Hepatocyte (in vitro differentiated cells): ENCODE measurements at regions not wholly inside any gene's neighbourhood (a gene's known extent, or its start where the extent isn't known, plus 50 kb on each side); places are given as distances from the start of the nearest gene placed in this dataset.

Experiments
- DNase-seq: peaks from one replicate; pipeline ENCODE4 v3.0.0-alpha.2; 2016; ENCODE audit warnings: low spot score
- H2AFZ ChIP-seq: fragments of 200-600 bp; sonication (generic); 2 replicates; pipeline ENCODE4 v1.6.0; 2016; ENCODE audit warnings: antibody characterized with exemption, mild to moderate bottlenecking
- H3K27ac ChIP-seq: fragments of 200-600 bp; sonication (generic); 2 replicates; pipeline ENCODE4 v1.5.1; 2016; ENCODE audit warnings: mild to moderate bottlenecking
- H3K27me3 ChIP-seq: fragments of 200-600 bp; sonication (generic); 2 replicates; pipeline ENCODE4 v1.6.1; 2016
- H3K36me3 ChIP-seq: fragments of 200-600 bp; sonication (generic); replicated peaks from 2 replicates; pipeline ENCODE4 v1.5.1; 2016; ENCODE audit warnings: low read depth; ENCODE audit not compliant: insufficient read depth
- H3K4me1 ChIP-seq: fragments of 200-600 bp; sonication (generic); 2 replicates; pipeline ENCODE4 v1.5.1; 2016; ENCODE audit warnings: mild to moderate bottlenecking, moderate library complexity; ENCODE audit not compliant: insufficient read depth
- H3K4me2 ChIP-seq: fragments of 200-600 bp; sonication (generic); 2 replicates; pipeline ENCODE4 v1.6.0; 2016
- H3K4me3 ChIP-seq: fragments of 200-600 bp; sonication (generic); 2 replicates; pipeline ENCODE4 v1.5.1; 2016; ENCODE audit warnings: mild to moderate bottlenecking
- H3K79me2 ChIP-seq: fragments of 200-600 bp; sonication (generic); 2 replicates; pipeline ENCODE4 v1.6.0; 2017; ENCODE audit warnings: mild to moderate bottlenecking
- H3K9me2 ChIP-seq: fragments of 200-600 bp; sonication (generic); replicated peaks from 2 replicates; pipeline ENCODE4 v1.6.0; 2017; ENCODE audit warnings: mild to moderate bottlenecking; ENCODE audit not compliant: insufficient read depth
- H3K9me3 ChIP-seq: fragments of 200-600 bp; sonication (generic); 2 replicates; pipeline ENCODE4 v1.5.1; 2016; ENCODE audit warnings: low read depth, mild to moderate bottlenecking
- H4K20me1 ChIP-seq: fragments of 200-600 bp; sonication (generic); 2 replicates; pipeline ENCODE4 v1.6.0; 2016; ENCODE audit warnings: mild to moderate bottlenecking; ENCODE audit not compliant: insufficient read depth, poor library complexity, severe bottlenecking
- EZH2 ChIP-seq: fragments of 200-600 bp; sonication (generic); IDR thresholded peaks from 2 replicates; pipeline ENCODE4 v1.6.1; 2016; ENCODE audit warnings: antibody characterized with exemption, mild to moderate bottlenecking, borderline replicate concordance
- EZH2phosphoT487 ChIP-seq: fragments of 200-600 bp; sonication (generic); IDR thresholded peaks from one replicate; pipeline ENCODE4 v1.6.1; 2018; ENCODE audit warnings: antibody characterized with exemption, mild to moderate bottlenecking, low read depth, moderate library complexity; ENCODE audit not compliant: unreplicated experiment, severe bottlenecking
- WGBS: methylation state at CpG from one replicate; pipeline ENCODE4 v1.1.6; 2016; ENCODE audit warnings: low lambda C conversion rate; ENCODE audit errors: missing lambda C conversion rate; 5-methylcytosine and 5-hydroxymethylcytosine counted together
- TF ChIP-seq, protein P1 (sequence below): fragments of 200-600 bp; sonication (generic); IDR thresholded peaks from 2 replicates; pipeline ENCODE4 v1.5.1; 2016; ENCODE audit warnings: antibody characterized with exemption, mild to moderate bottlenecking; ENCODE audit not compliant: poor library complexity

DNA sequence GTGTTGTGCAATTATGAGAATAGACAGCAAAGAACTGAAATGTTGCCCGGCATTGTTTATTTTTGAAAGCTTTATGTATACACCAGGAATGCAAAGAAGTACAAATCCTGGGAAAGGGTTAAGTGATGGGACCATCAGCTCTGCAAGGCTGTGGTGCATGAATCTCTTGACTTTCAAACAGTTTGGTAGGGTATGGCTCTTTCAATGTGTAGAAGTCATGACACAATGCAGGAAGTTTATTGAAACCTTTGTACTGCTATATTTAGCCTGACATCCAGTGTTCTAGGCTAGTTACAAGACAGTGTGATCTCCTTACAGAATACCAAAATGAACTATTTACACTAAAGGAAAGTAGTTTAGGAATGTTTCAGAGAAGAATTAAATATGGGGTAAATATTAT, 206.8 kb upstream of the HAND2 start:
- H3K4me1 ChIP-seq, result no peaks in the 10 kb centered on the region
- DNase-seq, result no peak
- no peaks in the 10 kb centered on the region for H3K9me2 ChIP-seq
- H3K36me3 ChIP-seq, result no peaks in the 10 kb centered on the region
- H2AFZ ChIP-seq, result no peak overlapping the region
- 39% methylated on average over 1 of the region's 1 CpG for WGBS
- H3K4me2 ChIP-seq, result no peak overlapping the region
- no peak for TF ChIP-seq EZH2
- TF ChIP-seq, protein P1, sequence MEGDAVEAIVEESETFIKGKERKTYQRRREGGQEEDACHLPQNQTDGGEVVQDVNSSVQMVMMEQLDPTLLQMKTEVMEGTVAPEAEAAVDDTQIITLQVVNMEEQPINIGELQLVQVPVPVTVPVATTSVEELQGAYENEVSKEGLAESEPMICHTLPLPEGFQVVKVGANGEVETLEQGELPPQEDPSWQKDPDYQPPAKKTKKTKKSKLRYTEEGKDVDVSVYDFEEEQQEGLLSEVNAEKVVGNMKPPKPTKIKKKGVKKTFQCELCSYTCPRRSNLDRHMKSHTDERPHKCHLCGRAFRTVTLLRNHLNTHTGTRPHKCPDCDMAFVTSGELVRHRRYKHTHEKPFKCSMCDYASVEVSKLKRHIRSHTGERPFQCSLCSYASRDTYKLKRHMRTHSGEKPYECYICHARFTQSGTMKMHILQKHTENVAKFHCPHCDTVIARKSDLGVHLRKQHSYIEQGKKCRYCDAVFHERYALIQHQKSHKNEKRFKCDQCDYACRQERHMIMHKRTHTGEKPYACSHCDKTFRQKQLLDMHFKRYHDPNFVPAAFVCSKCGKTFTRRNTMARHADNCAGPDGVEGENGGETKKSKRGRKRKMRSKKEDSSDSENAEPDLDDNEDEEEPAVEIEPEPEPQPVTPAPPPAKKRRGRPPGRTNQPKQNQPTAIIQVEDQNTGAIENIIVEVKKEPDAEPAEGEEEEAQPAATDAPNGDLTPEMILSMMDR, result no peak
- no peak for TF ChIP-seq EZH2phosphoT487
- no peak overlapping the region for H3K4me3 ChIP-seq
- H3K27ac ChIP-seq, result no peak overlapping the region
- no peaks in the 10 kb centered on the region for H3K27me3 ChIP-seq
- H4K20me1 ChIP-seq, result no peaks in the 10 kb centered on the region
- H3K79me2 ChIP-seq, result no peaks in the 10 kb centered on the region
- no peaks in the 10 kb centered on the region for H3K9me3 ChIP-seq

- Histone ChIP-seq H3K9me3 (no peaks in the 10 kb centered on the region), H3K4me2 (no peak overlapping the region), H3K4me1 (no peaks in the 10 kb centered on the region), H3K36me3 (no peaks in the 10 kb centered on the region), H3K9me2 (no peaks in the 10 kb centered on the region), H3K4me3 (no peak overlapping the region), H2AFZ (no peak overlapping the region), H4K20me1 (no peaks in the 10 kb centered on the region), H3K27me3 (no peaks in the 10 kb centered on the region), H3K27ac (no peak overlapping the region), H3K79me2 (no peaks in the 10 kb centered on the region)
- no peak for TF ChIP-seq EZH2phosphoT487
- TF ChIP-seq EZH2, result no peak
- TF ChIP-seq, protein P1, result no peak
- 82% methylated on average over 4 of the region's 4 CpGs for WGBS
- DNase-seq, result no peak
Measured at GRCh38 chr4:173735585-173735984, 205.6 kb upstream of the HAND2 start.

GRCh38 chr4:173735049-173735448, 205.0 kb upstream of the HAND2 start:
- 74% methylated on average over 3 of the region's 3 CpGs for WGBS
- Histone ChIP-seq H3K27me3 (no peaks in the 10 kb centered on the region), H3K9me3 (no peaks in the 10 kb centered on the region), H3K79me2 (no peaks in the 10 kb centered on the region), H2AFZ (no peak overlapping the region), H3K27ac (no peak overlapping the region), H3K4me2 (no peak overlapping the region), H3K4me1 (no peaks in the 10 kb centered on the region), H4K20me1 (no peaks in the 10 kb centered on the region), H3K4me3 (no peak overlapping the region), H3K36me3 (no peaks in the 10 kb centered on the region), H3K9me2 (no peaks in the 10 kb centered on the region)
- TF ChIP-seq EZH2 (no peak), EZH2phosphoT487 (no peak)
- TF ChIP-seq, protein P1, result no peak
- no peak for DNase-seq

DNA sequence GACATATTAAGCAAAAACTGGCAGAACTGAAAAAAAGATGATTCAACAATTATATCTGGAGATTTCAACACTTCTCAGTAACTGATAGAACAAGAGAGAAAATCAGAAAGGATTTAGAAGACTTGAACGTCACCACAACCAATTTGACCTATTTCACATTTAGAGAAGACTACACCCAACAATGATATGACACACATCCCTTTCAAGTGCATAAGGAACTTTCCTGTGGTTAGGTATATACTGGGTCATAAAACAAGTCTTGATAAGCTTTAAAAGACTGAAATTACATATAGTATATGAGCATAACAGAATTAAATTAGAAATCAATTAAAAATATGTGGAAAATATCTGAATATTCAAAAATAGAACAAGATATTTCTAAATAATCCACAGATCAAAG, 201.2 kb upstream of the HAND2 start:
- Histone ChIP-seq H3K79me2 (no peaks in the 10 kb centered on the region), H3K9me3 (no peaks in the 10 kb centered on the region), H3K4me3 (no peak overlapping the region), H3K4me1 (no peaks in the 10 kb centered on the region), H4K20me1 (no peaks in the 10 kb centered on the region), H2AFZ (no peak overlapping the region), H3K9me2 (no peaks in the 10 kb centered on the region), H3K27me3 (no peaks in the 10 kb centered on the region), H3K4me2 (no peak overlapping the region), H3K27ac (no peak overlapping the region), H3K36me3 (no peaks in the 10 kb centered on the region)
- DNase-seq, result no peak
- WGBS, result 85% methylated on average over 1 of the region's 1 CpG
- TF ChIP-seq EZH2 (no peak), EZH2phosphoT487 (no peak)
- TF ChIP-seq, protein P1, result no peak
